ENCODE measurements at regions not wholly inside any gene's neighbourhood (a gene's known extent, or its start where the extent isn't known, plus 50 kb on each side); places are given as distances from the start of the nearest gene placed in this dataset.

GRCh38 chr16:86093801-86094750 lies 195.1 kb downstream of the IRF8 start:
- DNase-seq: no peak

GRCh38 chr16:86095131-86095752 lies 196.3 kb downstream of the IRF8 start:
- DNase-seq: no peak

GRCh38 chr16:86095906-86096485 lies 197.0 kb downstream of the IRF8 start:
- DNase-seq: no peak

DNA sequence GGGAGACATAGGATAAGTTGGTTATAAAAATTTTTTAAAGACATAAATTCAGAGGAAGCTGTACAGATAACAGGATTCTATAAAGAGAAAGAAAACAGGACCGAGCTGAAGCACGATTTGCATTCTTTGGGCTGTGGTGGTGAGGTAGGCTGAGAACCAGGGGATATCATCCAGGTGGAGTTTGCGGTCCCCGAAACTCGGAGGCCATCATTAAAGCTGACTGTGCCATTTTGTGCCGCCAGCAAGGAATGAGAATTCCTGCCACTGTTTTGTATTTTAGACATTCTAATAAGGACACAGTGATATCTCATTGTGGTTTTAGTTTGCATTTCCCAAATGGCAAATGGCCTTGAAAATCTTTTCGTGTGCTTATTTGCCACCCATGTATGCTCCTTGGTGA lies 197.9 kb downstream of the IRF8 start:
- DNase-seq: no peak

DNA sequence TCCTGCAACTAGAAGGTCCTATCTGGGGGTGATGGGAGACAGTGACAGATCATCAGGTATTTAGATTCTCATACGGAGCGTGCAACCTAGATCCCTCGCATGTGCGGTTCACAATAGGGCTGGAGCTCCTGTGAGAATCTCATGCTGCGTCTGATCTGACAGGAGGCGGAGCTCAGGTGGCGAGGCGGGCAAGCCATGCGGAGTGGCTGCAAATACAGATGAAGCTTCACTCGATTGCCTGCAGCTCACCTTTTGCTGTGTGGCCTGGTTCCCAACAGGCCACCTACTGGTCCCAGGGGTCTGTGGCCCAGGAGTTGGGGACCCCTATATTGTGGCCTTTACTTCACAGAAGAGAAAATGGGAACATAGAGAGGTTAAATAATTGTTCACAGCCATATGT lies 200.4 kb downstream of the IRF8 start:
- no peak for DNase-seq

DNA sequence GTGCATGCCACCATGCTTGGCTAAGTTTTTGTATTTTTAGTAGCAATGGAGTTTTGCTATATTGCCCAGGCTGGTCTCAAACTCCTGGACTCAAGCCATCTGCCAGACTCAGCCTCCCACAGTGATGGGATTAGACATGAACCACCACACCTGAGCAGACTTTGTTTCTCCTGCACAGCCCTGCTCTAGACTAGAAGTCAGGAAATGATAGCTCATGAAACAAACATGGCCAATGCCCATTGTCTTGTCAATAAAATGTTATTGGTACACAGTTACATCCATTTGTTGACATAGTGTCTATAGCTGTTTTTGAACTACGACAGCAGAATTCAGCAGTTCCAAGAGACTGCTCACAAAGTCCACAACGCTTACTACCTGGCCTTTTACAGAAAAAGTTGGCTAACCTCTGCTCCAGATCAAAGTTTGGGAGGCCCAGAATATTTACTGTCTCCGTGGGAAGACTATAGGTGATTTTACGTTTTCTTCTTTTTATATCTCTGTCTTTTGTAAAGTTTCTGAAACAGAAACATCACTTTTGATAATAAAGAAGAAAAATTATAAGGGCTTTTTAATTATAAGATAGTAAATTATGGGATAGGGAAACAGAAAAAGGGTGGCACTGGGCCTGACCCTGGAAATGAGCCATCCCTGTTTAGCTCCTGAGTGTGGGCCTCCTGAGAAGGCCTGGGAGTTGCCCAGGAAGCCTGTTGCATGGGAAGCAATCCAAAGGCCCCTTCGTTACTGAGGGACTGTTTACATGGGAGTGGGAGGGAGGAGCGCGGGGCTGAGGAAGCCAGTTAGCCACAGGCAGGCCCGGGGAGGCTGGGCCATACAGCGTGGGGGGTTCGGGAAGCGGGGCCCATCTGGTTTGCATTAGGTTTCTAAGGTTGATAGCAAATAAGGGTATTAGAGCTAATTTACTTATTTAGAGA lies 201.5 kb downstream of the IRF8 start:
- DNase-seq: no peak

- no peak for DNase-seq
Measured at GRCh38 chr16:86101137-86101896, 202.4 kb downstream of the IRF8 start.

DNA sequence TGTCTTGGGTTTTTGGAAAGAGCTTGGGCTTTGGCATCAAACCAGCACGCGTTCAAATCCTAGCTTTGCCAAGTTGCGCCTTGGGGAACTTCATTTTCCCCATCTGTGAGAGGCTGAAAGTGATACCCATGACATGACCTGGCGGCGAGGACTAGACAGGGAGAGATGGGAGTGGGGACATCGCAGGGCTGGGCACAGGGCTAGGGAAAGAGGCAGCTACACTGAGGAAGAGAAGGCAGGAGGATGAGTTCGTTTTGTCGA lies 202.9 kb downstream of the IRF8 start:
- no peak for DNase-seq

- DNase-seq: no peak
Measured at GRCh38 chr16:86103320-86103719, 204.4 kb downstream of the IRF8 start.

GRCh38 chr16:86104537-86105048 lies 205.6 kb downstream of the IRF8 start:
- DNase-seq: no peak

- DNase-seq: no peak
Measured at GRCh38 chr16:86107215-86107825, 208.4 kb downstream of the IRF8 start.

DNA sequence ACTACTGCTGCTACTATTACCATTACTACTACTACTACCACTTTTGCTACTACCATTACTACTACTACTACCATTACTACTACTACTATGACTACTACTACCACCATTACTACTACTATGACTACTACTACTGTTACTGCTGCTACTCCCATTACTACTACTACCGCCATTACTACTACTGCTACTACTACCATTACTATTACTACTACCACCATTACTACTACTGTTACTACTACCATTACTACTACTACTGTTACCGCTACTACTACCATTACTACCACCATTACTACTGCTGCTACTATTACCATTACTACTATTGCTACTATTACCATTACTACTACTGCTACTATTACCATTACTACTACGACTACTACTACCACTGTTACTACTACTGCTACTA lies 209.1 kb downstream of the IRF8 start:
- DNase-seq: no peak

- DNase-seq: no peak
Measured at GRCh38 chr16:86110134-86110533, 211.2 kb downstream of the IRF8 start.

- no peak for DNase-seq
Measured at GRCh38 chr16:86110726-86111125, 211.8 kb downstream of the IRF8 start.

GRCh38 chr16:86112178-86112577 lies 213.2 kb downstream of the IRF8 start:
- DNase-seq: no peak

DNA sequence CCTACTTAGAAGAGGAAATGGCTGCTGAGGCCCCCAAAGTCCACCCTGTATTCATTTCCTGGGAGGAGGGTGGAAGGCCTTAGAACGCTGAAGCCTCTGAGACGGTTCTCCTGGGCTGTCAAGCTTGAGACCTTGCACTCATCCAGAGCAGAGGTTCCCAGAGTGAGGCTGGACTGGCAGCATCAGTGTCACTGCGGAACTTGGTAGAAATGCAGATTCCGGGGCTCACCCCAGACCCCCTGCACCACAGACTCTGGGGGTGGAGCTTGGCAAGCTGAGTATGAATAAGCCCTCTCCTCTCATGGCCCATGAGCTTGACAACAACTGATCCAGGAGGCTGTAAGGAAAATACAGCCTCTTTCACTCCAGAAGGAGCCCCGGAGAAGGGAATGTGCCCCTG lies 218.3 kb downstream of the IRF8 start:
- no peak for DNase-seq

DNA sequence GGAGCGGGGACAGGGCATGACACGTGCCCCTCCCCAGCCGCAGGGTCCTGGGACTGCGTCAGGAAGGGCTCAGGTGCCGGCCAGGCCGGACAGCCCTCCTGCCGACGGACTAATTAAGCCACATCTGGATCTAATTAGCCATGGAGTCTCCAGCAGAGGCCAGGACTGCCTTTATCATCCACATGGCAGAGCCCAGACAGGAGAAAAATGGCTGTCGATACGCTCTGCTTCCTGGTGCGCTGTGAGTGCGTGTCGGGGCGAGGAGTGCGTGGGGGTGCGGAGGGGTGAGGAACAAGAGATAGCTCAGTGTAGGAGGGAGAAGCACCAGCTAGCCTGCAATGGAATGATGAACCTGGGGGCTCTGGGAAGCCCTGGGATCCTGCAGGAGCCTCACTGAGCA lies 218.8 kb downstream of the IRF8 start:
- no peak for DNase-seq

DNA sequence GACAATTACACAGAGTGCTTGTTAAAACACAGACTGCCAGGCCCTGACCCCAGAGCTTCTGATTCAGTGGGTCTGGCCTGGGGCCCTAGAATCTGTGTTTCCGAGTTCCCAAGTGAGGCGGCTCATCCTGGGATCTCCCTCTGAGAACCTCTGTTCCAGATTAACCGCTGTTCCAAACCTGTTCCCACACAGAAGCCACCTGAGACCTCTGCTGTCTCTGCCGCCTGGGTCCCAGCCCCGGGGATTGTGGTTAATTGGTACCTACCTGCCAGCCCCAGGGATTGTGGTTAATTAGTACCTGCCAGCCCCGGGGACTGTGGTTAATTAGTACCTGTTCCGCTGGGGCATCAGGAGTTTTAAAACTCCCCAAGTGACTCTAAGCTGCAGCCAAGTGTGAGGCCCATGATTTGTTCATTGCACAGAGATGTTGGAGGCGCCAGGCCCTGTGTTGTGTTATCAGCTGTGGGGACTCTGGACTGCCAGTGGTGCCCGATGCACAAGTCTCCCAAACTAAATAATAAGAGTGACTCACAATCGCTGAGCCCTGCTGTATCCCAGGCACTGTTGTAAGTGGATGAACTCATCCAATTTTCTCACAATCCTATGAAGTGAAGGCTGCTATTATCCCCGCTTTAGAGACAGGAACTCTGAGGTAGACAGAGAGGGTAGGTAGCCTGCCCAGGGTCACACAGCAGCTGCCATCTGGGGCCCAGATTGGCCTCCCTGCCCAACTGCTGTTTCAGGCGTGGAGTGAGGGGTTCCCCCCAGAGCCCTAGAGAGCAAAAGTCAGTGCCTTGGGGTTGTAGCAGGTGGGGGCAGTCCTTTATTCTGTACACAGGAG lies 219.7 kb downstream of the IRF8 start:
- DNase-seq: no peak

GRCh38 chr16:86120201-86121192 lies 221.5 kb downstream of the IRF8 start:
- DNase-seq: no peak
